Prostate gland (tissue), 2 donors: ENCODE measurements at regions not wholly inside any gene's neighbourhood (a gene's known extent, or its start where the extent isn't known, plus 50 kb on each side); places are given as distances from the start of the nearest gene placed in this dataset.

Experiments used
- POLR2A ChIP-seq: fragments of 450-650 bp; IDR thresholded peaks from one replicate; pipeline ENCODE4 v1.6.1; 2016; ENCODE audit warnings: antibody characterized with exemption, mild to moderate bottlenecking
- POLR2AphosphoS5 ChIP-seq: sonication (generic); formaldehyde crosslinking; IDR thresholded peaks from one replicate; pipeline ENCODE4 v1.6.1; 2017; ENCODE audit warnings: antibody characterized with exemption
- TF ChIP-seq, protein P1 (sequence below), 4 experiments: fragments of 200-600 bp in 2 of 4; fragments of 450-650 bp in 2 of 4; sonication (generic) in 2 of 4; IDR thresholded peaks; 1 replicate in 3 of 4; 2 replicates in 1 of 4; pipeline ENCODE4 v1.5.1; 2016 to 2019; ENCODE audit warnings: antibody characterized with exemption in 4 of 4, mild to moderate bottlenecking in 2 of 4, moderate library complexity in 2 of 4

DNA sequence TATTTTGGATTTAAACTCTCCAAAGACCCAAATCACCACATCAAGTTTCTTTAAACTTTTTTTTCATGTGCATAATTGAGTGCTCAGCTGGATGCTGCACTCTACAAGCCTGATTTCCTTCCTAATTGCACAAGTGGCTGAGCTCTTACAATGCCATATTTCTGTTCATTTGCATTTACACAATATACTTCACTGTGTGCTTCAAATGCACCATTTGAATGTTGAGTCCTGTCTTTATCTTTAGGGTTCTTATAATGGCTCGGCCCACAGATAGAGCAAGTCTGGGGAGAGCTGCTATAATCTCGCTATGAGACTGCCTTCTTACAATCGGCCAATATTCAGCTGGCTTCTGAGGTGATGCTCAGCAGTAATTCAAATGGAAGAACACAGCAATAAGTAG is 200.6 kb upstream of the MAP3K7 start:
- TF ChIP-seq, protein P1, sequence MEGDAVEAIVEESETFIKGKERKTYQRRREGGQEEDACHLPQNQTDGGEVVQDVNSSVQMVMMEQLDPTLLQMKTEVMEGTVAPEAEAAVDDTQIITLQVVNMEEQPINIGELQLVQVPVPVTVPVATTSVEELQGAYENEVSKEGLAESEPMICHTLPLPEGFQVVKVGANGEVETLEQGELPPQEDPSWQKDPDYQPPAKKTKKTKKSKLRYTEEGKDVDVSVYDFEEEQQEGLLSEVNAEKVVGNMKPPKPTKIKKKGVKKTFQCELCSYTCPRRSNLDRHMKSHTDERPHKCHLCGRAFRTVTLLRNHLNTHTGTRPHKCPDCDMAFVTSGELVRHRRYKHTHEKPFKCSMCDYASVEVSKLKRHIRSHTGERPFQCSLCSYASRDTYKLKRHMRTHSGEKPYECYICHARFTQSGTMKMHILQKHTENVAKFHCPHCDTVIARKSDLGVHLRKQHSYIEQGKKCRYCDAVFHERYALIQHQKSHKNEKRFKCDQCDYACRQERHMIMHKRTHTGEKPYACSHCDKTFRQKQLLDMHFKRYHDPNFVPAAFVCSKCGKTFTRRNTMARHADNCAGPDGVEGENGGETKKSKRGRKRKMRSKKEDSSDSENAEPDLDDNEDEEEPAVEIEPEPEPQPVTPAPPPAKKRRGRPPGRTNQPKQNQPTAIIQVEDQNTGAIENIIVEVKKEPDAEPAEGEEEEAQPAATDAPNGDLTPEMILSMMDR (IDR thresholded peaks at IDR 0.05), result no peak
- TF ChIP-seq POLR2AphosphoS5, result no peak
- TF ChIP-seq POLR2A, result no peak
